ENCODE measurements at regions not wholly inside any gene's neighbourhood (a gene's known extent, or its start where the extent isn't known, plus 50 kb on each side); places are given as distances from the start of the nearest gene placed in this dataset.

GRCh38 chr18:22552899-22553460 is 135.3 kb upstream of the CTAGE1 start:
- TF ChIP-seq CTCF (IDR thresholded peaks at IDR 0.05; ENCODE audit: low read depth, low read length): no peak
- Histone ChIP-seq H3K27ac (no peak overlapping the region), H3K36me3 (no peaks in the 10 kb centered on the region), H3K4me3 (no peak overlapping the region), H3K9me3 (ENCODE audit: low read depth) (no peaks in the 10 kb centered on the region), H3K4me1 (ENCODE audit: low read depth) (peaks cover 18% of the 10 kb centered on the region), H3K27me3 (no peaks in the 10 kb centered on the region)
- DNase-seq (ENCODE audit: low read depth in 1 of 2, low spot score in 1 of 2): peak in 1 of 2 donors; percentile 65

DNA sequence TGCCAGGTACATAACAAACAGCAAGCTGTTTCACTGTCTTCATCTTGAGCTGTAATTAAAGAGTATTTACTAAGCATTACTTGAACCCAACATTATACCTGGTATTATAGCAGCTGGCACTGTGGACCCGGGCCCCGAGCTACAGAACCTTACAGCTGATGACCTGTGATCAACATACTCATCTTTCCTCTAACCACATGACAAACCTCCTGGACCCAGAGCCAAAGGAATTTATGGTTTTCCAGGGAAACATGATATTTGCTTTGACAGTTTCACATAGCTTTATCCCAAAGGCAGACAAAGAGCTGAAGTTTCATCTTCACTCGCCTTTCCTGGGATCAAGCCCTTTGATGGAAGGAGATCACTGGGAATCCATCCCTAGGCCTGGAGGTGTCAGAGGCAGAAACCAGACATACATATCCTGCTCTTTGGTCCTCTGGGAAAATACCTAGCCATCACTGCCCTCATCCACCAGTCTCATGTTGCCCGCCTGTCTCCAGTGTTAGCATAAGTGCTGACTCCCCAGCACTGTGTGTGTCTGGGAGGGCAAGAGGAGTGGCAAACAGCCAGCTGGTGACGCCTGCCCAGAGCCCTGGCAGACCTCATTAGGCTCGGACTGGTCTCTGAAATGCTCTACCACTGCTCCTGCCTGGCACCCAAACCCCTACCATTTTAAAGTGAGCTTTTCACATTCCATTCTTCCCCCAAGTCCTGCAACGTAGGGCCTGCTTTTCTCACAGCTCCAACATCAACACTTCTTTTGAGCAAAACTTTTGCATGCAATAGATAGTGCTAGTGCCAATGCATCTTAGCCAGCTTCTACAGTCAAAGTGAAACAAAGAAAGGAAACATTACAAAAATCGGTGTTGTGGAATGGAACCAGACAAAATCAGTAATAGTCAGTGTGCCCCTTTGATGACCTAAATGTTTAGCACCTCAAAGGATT is 138.8 kb upstream of the CTAGE1 start:
- Histone ChIP-seq H3K9me3 (ENCODE audit: low read depth) (no peaks in the 10 kb centered on the region), H3K36me3 (no peaks in the 10 kb centered on the region), H3K4me3 (no peak overlapping the region), H3K4me1 (ENCODE audit: low read depth) (peaks cover 12% of the 10 kb centered on the region), H3K27ac (peak overlapping the region; percentile 56), H3K27me3 (no peaks in the 10 kb centered on the region)
- peak in 1 of 2 donors; percentile 46 for DNase-seq (ENCODE audit: low read depth in 1 of 2, low spot score in 1 of 2)
- TF ChIP-seq CTCF (IDR thresholded peaks at IDR 0.05; ENCODE audit: low read depth, low read length): no peak

DNA sequence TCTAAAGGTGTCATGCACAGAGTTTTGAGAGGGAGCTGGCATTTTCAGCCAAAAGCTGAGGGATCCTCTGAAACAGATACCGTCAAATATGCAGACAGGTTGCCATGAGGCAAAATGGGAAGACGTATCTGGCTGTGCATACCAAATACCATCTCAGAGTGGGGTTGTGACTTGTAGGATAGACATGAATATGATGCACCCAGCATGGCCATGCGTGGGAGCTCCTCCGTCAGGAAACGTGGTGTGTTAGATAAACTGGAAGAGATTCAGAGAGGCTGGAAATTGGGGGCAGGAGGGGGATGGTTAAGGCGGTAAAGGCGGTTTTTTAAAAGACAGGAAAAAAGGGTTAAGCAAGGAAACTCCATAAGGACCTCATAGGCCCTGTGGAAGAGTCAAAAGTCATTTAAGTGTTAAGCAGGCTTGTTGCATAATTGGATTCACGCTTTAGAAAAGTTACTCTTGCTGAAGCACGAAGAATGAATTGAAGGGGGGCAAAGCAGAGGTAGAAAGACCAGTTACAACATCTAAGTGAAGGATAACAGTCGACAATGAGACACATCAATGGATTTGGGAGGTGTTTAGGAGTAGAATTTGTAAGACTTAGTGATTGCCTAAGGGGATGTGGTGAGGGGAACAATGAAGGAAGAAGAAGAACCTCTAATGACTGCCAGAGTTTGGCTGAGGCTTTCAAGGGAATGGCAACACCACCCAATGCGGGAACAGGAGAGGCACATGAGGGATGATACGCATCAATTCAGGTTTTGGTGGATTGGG is 139.6 kb upstream of the CTAGE1 start:
- Histone ChIP-seq H3K4me1 (ENCODE audit: low read depth) (peaks cover 12% of the 10 kb centered on the region), H3K27ac (peak overlapping the region; percentile 56), H3K9me3 (ENCODE audit: low read depth) (no peaks in the 10 kb centered on the region), H3K4me3 (no peak overlapping the region), H3K36me3 (no peaks in the 10 kb centered on the region), H3K27me3 (no peaks in the 10 kb centered on the region)
- DNase-seq (ENCODE audit: low read depth in 1 of 2, low spot score in 1 of 2): peak in 1 of 2 donors; percentile 77
- TF ChIP-seq CTCF (IDR thresholded peaks at IDR 0.05; ENCODE audit: low read depth, low read length): no peak

DNA sequence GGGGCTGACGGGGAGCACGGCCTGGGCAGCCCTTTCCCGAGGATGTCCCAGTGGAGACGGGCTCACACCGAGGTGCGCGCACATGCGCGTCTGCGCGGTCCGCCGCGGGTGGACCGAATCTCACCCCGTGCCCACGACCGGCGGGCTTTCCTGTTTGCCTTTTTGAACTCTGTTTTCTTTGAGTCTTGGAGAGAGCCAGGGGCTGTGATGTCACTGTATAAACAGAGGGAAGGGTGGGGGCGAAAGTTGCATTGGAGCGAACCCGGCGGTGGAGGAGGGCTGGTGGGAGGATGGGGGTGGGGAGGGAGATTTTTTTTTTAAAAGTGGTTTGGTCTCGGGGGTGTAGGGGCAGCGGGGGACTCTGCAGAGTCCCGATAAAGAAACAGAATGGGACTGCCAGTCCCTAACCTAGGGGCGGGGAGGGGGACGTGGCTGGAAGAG is 141.2 kb upstream of the CTAGE1 start:
- peak overlapping the region; percentile 96 for H3K27ac ChIP-seq

More for the DNA sequence above, 141.2 kb upstream of the CTAGE1 start:
- H3K9me3 ChIP-seq (ENCODE audit: low read depth): no peaks in the 10 kb centered on the region
- H3K27me3 ChIP-seq: no peaks in the 10 kb centered on the region
- DNase-seq (ENCODE audit: low read depth in 1 of 2, low spot score in 1 of 2): peak; percentile 75 to 86
- peaks cover 17% of the 10 kb centered on the region for H3K4me1 ChIP-seq (ENCODE audit: low read depth)
- no peaks in the 10 kb centered on the region for H3K36me3 ChIP-seq
- no peak for TF ChIP-seq CTCF (IDR thresholded peaks at IDR 0.05; ENCODE audit: low read depth, low read length)
- H3K4me3 ChIP-seq: peak overlapping the region; percentile 46
